ENCODE measurements at regions not wholly inside any gene's neighbourhood (a gene's known extent, or its start where the extent isn't known, plus 50 kb on each side); places are given as distances from the start of the nearest gene placed in this dataset.

GRCh38 chr1:11373029-11373894 lies 100.3 kb downstream of the UBIAD1 start:
- Histone ChIP-seq H3K4me2 (ENCODE audit: low read length) (no peak overlapping the region), H3K27me3 (ENCODE audit: insufficient read depth, low read depth, low read length) (no peaks in the 10 kb centered on the region), H3K36me3 (ENCODE audit: insufficient read depth, low read length) (no peaks in the 10 kb centered on the region), H3K9ac (ENCODE audit: low read length) (no peak overlapping the region), H3K79me2 (replicated peaks; ENCODE audit: insufficient read depth, low read length) (no peaks in the 10 kb centered on the region), H3K9me2 (ENCODE audit: insufficient read depth, low read length) (no peaks in the 10 kb centered on the region), H3K27ac (ENCODE audit: low read length) (no peak overlapping the region), H2AFZ (ENCODE audit: low read depth, low read length) (no peak overlapping the region), H4K20me1 (ENCODE audit: insufficient read depth) (no peaks in the 10 kb centered on the region), H3K9me3 (ENCODE audit: low read length) (no peaks in the 10 kb centered on the region), H3F3A (ENCODE audit: insufficient read depth, low read length, poor library complexity, severe bottlenecking) (no peaks in the 10 kb centered on the region), H3K4me3 (ENCODE audit: low read length) (no peak overlapping the region)
- TF ChIP-seq RAD21 (conservative IDR thresholded peaks at IDR 0.05) (no peak), TAF1 (IDR thresholded peaks at IDR 0.05; ENCODE audit: low read depth) (no peak), SMC3 (conservative IDR thresholded peaks at IDR 0.05; ENCODE audit: poor library complexity) (no peak), EP300 (conservative IDR thresholded peaks at IDR 0.05; ENCODE audit: poor library complexity, severe bottlenecking) (no peak), MXI1 (conservative IDR thresholded peaks at IDR 0.05; ENCODE audit: poor library complexity, severe bottlenecking) (no peak), EZH2 (IDR thresholded peaks at IDR 0.05; ENCODE audit: borderline replicate concordance, insufficient read depth, low read length, poor library complexity, severe bottlenecking) (no peak)

DNA sequence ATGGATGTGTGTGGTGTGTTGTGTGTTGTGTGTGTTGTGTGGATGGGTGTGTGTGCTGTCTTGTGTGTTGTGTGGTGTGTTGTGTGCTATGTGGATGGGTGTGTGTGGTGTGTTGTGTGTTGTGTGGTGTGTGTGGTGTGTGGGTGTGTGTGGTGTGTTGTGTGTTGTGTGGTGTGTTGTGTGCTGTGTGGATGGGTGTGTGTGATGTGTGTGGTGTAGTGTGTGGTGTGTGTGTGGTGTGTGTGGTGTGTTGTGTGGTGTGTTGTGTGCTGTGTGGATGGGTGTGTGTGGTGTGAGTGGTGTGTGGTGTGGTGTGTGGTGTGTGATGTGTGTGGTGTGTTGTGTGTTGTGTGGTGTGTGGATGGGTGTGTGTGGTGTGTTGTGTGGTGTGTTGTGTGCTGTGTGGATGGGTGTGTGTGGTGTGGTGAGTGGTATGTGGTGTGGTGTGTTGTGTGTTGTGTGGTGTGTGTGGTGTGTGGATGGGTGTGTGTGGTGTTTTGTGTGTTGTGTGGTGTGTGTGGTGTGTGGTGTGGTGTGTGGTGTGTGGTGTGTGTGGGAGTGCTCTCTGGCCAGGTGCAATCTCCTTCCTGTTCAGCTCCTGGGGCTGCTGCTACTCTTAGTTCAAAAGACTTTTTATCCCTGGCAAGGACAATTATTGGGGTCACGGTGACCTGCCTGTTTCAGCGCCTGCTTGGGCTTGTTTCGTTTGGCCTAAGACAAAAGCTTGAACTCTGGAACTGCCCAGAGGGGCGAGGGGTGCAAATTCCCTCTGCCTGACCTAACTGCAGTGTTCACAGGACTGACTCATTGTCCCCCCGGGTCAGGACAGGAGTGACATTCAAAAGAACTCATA lies 101.1 kb downstream of the UBIAD1 start:
- Histone ChIP-seq H2AFZ (ENCODE audit: low read depth, low read length) (no peak overlapping the region), H3K27ac (ENCODE audit: low read length) (no peak overlapping the region), H3K9me3 (ENCODE audit: low read length) (no peaks in the 10 kb centered on the region), H3K27me3 (ENCODE audit: insufficient read depth, low read depth, low read length) (no peaks in the 10 kb centered on the region), H3K4me3 (ENCODE audit: low read length) (no peak overlapping the region), H3K9ac (ENCODE audit: low read length) (no peak overlapping the region), H3K79me2 (replicated peaks; ENCODE audit: insufficient read depth, low read length) (no peaks in the 10 kb centered on the region), H3F3A (ENCODE audit: insufficient read depth, low read length, poor library complexity, severe bottlenecking) (no peaks in the 10 kb centered on the region), H4K20me1 (ENCODE audit: insufficient read depth) (no peaks in the 10 kb centered on the region), H3K9me2 (ENCODE audit: insufficient read depth, low read length) (no peaks in the 10 kb centered on the region), H3K4me2 (ENCODE audit: low read length) (no peak overlapping the region), H3K36me3 (ENCODE audit: insufficient read depth, low read length) (no peaks in the 10 kb centered on the region)
- TF ChIP-seq TAF1 (IDR thresholded peaks at IDR 0.05; ENCODE audit: low read depth) (no peak), EP300 (conservative IDR thresholded peaks at IDR 0.05; ENCODE audit: poor library complexity, severe bottlenecking) (no peak), REST (IDR thresholded peaks at IDR 0.05; ENCODE audit: borderline replicate concordance) (no peak), MXI1 (conservative IDR thresholded peaks at IDR 0.05; ENCODE audit: poor library complexity, severe bottlenecking) (no peak), EZH2 (IDR thresholded peaks at IDR 0.05; ENCODE audit: borderline replicate concordance, insufficient read depth, low read length, poor library complexity, severe bottlenecking) (no peak), POLR2AphosphoS5 (IDR thresholded peaks at IDR 0.05) (no peak), SMC3 (conservative IDR thresholded peaks at IDR 0.05; ENCODE audit: poor library complexity) (no peak), RAD21 (conservative IDR thresholded peaks at IDR 0.05) (no peak)
- TF ChIP-seq, protein P1, sequence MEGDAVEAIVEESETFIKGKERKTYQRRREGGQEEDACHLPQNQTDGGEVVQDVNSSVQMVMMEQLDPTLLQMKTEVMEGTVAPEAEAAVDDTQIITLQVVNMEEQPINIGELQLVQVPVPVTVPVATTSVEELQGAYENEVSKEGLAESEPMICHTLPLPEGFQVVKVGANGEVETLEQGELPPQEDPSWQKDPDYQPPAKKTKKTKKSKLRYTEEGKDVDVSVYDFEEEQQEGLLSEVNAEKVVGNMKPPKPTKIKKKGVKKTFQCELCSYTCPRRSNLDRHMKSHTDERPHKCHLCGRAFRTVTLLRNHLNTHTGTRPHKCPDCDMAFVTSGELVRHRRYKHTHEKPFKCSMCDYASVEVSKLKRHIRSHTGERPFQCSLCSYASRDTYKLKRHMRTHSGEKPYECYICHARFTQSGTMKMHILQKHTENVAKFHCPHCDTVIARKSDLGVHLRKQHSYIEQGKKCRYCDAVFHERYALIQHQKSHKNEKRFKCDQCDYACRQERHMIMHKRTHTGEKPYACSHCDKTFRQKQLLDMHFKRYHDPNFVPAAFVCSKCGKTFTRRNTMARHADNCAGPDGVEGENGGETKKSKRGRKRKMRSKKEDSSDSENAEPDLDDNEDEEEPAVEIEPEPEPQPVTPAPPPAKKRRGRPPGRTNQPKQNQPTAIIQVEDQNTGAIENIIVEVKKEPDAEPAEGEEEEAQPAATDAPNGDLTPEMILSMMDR (IDR thresholded peaks at IDR 0.05; ENCODE audit: poor library complexity, severe bottlenecking) = no peak
